ENCODE measurements at regions not wholly inside any gene's neighbourhood (a gene's known extent, or its start where the extent isn't known, plus 50 kb on each side); places are given as distances from the start of the nearest gene placed in this dataset.

- no peak for TF ChIP-seq CTCF (IDR thresholded peaks at IDR 0.05)
- TF ChIP-seq POLR2A (IDR thresholded peaks at IDR 0.05) = no peak
Observed at GRCh38 chr4:107212565-107212964, 176.5 kb upstream of the DKK2 start.
